ENCODE measurements at regions not wholly inside any gene's neighbourhood (a gene's known extent, or its start where the extent isn't known, plus 50 kb on each side); places are given as distances from the start of the nearest gene placed in this dataset.

- ChIA-PET POLR2A (no interaction called here), RAD21 (ENCODE audit: unreplicated experiment) (no interaction called here), SMC1A (ENCODE audit: uncharacterized antibody, unreplicated experiment) (interaction anchor here (0.6 kb wide), 1 partner anchor 68 kb away, joined by 4 read pairs; no protein-coding TSS in a partner anchor), CTCF (interaction anchor here (0.6 to 0.7 kb wide), 2 partner anchors 12 to 69 kb away, joined by 3 read pairs; no protein-coding TSS in a partner anchor)
- no peak; the same call in 2 of the 3 replicates for ATAC-seq
- intact Hi-C loops (cut with micrococcal nuclease; ENCODE audit: unreplicated experiment) (no loop called here), in situ Hi-C loops (cut with MboI) (no loop called here)
- no peak overlapping the region for H3K4me2 ChIP-seq (ENCODE audit: control insufficient read depth, insufficient read depth)
- H3K36me3 ChIP-seq (ENCODE audit: control insufficient read depth in 2 of 2, insufficient read depth in 2 of 2, low read length in 1 of 2): no peaks in the 10 kb centered on the region
- TF ChIP-seq TARDBP (IDR thresholded peaks at IDR 0.05; ENCODE audit: borderline replicate concordance) (no peak), NFIC (IDR thresholded peaks at IDR 0.05; ENCODE audit: low read depth, low read length) (0 out of 2 replicates have a peak, but pooled peaks have one; percentile 47), NR2C2 (IDR thresholded peaks at IDR 0.05; ENCODE audit: borderline replicate concordance, control insufficient read depth, insufficient read length, low read depth) (peak; percentile 16), ZNF207 (IDR thresholded peaks at IDR 0.05; ENCODE audit: borderline replicate concordance) (no peak), TCF3 (IDR thresholded peaks at IDR 0.05; ENCODE audit: borderline replicate concordance, insufficient read depth, low read depth, low read length) (0 out of 2 replicates have a peak, but pooled peaks have one; percentile 26), TBL1XR1 (IDR thresholded peaks at IDR 0.05; ENCODE audit: low read depth, low read length) (no peak), PAX8 (IDR thresholded peaks at IDR 0.05) (no peak), MYC (IDR thresholded peaks at IDR 0.05; ENCODE audit: insufficient read depth, insufficient read length, insufficient replicate concordance, low read length, severe bottlenecking) (no peak), BCL3 (IDR thresholded peaks at IDR 0.05; ENCODE audit: borderline replicate concordance, insufficient read depth, low read depth, low read length, poor library complexity, severe bottlenecking) (peak; percentile 98)
- no peak overlapping the region for H3K9ac ChIP-seq (ENCODE audit: control insufficient read depth, insufficient read depth, low read length)
- FAIRE-seq: no peak
- no peaks in the 10 kb centered on the region for H3K79me2 ChIP-seq (ENCODE audit: control insufficient read depth, insufficient read depth, low read length)
- DNase-seq (ENCODE audit: low read depth, low spot score): no peak
- no peaks in the 10 kb centered on the region for H4K20me1 ChIP-seq (ENCODE audit: control insufficient read depth, insufficient read depth)
- H3K4me1 ChIP-seq (ENCODE audit: control insufficient read depth, insufficient read depth, low read length): no peaks in the 10 kb centered on the region
- no TSS peak for BruUV-seq (replicated peaks)
- no peak overlapping the region for H3K27ac ChIP-seq (ENCODE audit: control insufficient read depth, insufficient read depth)
- H3K4me3 ChIP-seq: no peak overlapping the region
- 61% methylated on average over 12 of the region's 12 CpGs for WGBS (ENCODE audit: insufficient coverage, insufficient replicate concordance, low lambda C conversion rate, missing lambda C conversion rate)
- H2AFZ ChIP-seq (ENCODE audit: control insufficient read depth, low read depth, low read length): no peak overlapping the region
- H3K27me3 ChIP-seq (replicated peaks in 1 of 2; ENCODE audit: control insufficient read depth in 2 of 2, insufficient read depth in 2 of 2, low read length in 1 of 2): peaks cover 2 to 5% of the 10 kb centered on the region in 2 experiments; a peak in 3 of 4 replicates
- H3K9me3 ChIP-seq (replicated peaks; ENCODE audit: control insufficient read depth, insufficient read depth, low read length): no peaks in the 10 kb centered on the region; the same call in 2 of the 3 replicates
Observed at GRCh38 chr20:62570897-62571668, 71.2 kb upstream of the SLCO4A1 start.

Data from GM12878 (cell line).